Endothelial cell of umbilical vein (primary cell): ENCODE measurements at regions not wholly inside any gene's neighbourhood (a gene's known extent, or its start where the extent isn't known, plus 50 kb on each side); places are given as distances from the start of the nearest gene placed in this dataset.

ENCODE experiments used
- BruUV-seq: library from RNA; stranded (reverse); fragments of 400-500 nt; replicated peaks from 2 replicates; lab custom pipeline; 2021; lab: Mats Ljungman, UMichigan
- CTCF ChIA-PET: fragments of 300-600, 350-600 bp; sonication (Branson Sonifier 250); formaldehyde crosslinking; loops from one replicate; lab custom pipeline; 2021; ENCODE audit warnings: antibody characterized with exemption, inconsistent platforms; lab: Charles Lee
- POLR2A ChIA-PET: fragments of 300-600, 350-600 bp; sonication (Branson Sonifier 250); formaldehyde crosslinking; loops from one replicate; lab custom pipeline; 2021; ENCODE audit warnings: antibody characterized with exemption, inconsistent platforms; lab: Charles Lee
- DNase-seq: peaks from one replicate; pipeline ENCODE4 v3.0.0-alpha.2; 2011; ENCODE audit warnings: low read depth, low spot score
- FAIRE-seq: peaks from 2 replicates; lab custom pipeline; 2011; peaks lifted over from hg19 to GRCh38; lab: Jason Lieb, UNC
- H2AFZ ChIP-seq: 2 replicates; pipeline ENCODE4 v1.6.0; 2012; ENCODE audit warnings: low read depth, low read length, control low read depth, inconsistent platforms
- H3K27ac ChIP-seq: 2 replicates; pipeline ENCODE4 v1.5.1; 2011; ENCODE audit warnings: low read depth, mild to moderate bottlenecking, control low read depth, low read length, moderate library complexity; ENCODE audit not compliant: insufficient read depth
- H3K27me3 ChIP-seq, 2 experiments: 2 replicates each; pipeline versions ENCODE4 v1.6.0 to v1.6.1; 2011; ENCODE audit warnings: low read length in 2 of 2, mixed read lengths in 1 of 2; ENCODE audit not compliant: control insufficient read depth in 2 of 2, insufficient read depth in 2 of 2
- H3K36me3 ChIP-seq, 2 experiments: 2 replicates in 1 of 2; 3 replicates in 1 of 2; pipeline ENCODE4 v1.5.1; 2011; ENCODE audit warnings: low read length in 2 of 2, mild to moderate bottlenecking in 1 of 2, moderate library complexity in 1 of 2; ENCODE audit not compliant: control insufficient read depth in 2 of 2, insufficient read depth in 2 of 2; ENCODE audit errors: extremely low read depth in 1 of 2
- H3K4me1 ChIP-seq: 3 replicates; pipeline ENCODE4 v1.5.1; 2011; ENCODE audit warnings: mild to moderate bottlenecking, low read length; ENCODE audit not compliant: control insufficient read depth, insufficient read depth; ENCODE audit errors: extremely low read depth
- H3K4me2 ChIP-seq: 2 replicates; pipeline ENCODE4 v1.6.1; 2011; ENCODE audit warnings: low read length, control low read depth, mixed read lengths; ENCODE audit not compliant: insufficient read depth
- H3K4me3 ChIP-seq, 3 experiments: fragments of 200-600 bp in 1 of 3; sonication (generic), shearing (Covaris generic) in 1 of 3; replicated peaks in 1 of 3; 2 replicates each; pipeline ENCODE4 v1.5.1; 2011 to 2016; ENCODE audit warnings: control low read depth in 3 of 3, low read length in 3 of 3, mild to moderate bottlenecking in 2 of 3, inconsistent platforms in 1 of 3, low read depth in 1 of 3, moderate library complexity in 1 of 3; ENCODE audit not compliant: insufficient read depth in 1 of 3
- H3K79me2 ChIP-seq: 2 replicates; pipeline ENCODE4 v1.6.0; 2012; ENCODE audit warnings: low read length, inconsistent platforms; ENCODE audit not compliant: control insufficient read depth, insufficient read depth
- H3K9ac ChIP-seq: replicated peaks from 2 replicates; pipeline ENCODE3; 2011; ENCODE audit warnings: low read length, control low read depth; ENCODE audit not compliant: insufficient read depth; ENCODE audit errors: extremely low read depth
- H3K9me1 ChIP-seq: replicated peaks from 3 replicates; pipeline ENCODE4 v1.6.0; 2011; ENCODE audit warnings: mild to moderate bottlenecking, low read length; ENCODE audit not compliant: control insufficient read depth, insufficient read depth; ENCODE audit errors: extremely low read depth
- H3K9me3 ChIP-seq: replicated peaks from 2 replicates; pipeline ENCODE4 v1.5.1; 2012; ENCODE audit warnings: low read length, inconsistent platforms; ENCODE audit not compliant: control insufficient read depth, insufficient read depth
- H4K20me1 ChIP-seq: replicated peaks from 2 replicates; pipeline ENCODE3; 2011; ENCODE audit warnings: mild to moderate bottlenecking, low read length; ENCODE audit not compliant: control insufficient read depth, insufficient read depth; ENCODE audit errors: extremely low read depth
- CTCF ChIP-seq, 2 donors: IDR thresholded peaks; 1 replicate in 1 of 2; 2 replicates in 1 of 2; pipeline ENCODE4 v1.5.1; 2011; ENCODE audit warnings: low read length in 2 of 2, mild to moderate bottlenecking in 2 of 2, moderate library complexity in 2 of 2, control low read depth in 1 of 2, inconsistent platforms in 1 of 2, low read depth in 1 of 2; ENCODE audit not compliant: insufficient read depth in 1 of 2; ENCODE audit errors: extremely low read depth in 1 of 2
- EZH2 ChIP-seq: IDR thresholded peaks from 2 replicates; pipeline ENCODE4 v1.6.1; 2012; ENCODE audit warnings: borderline replicate concordance, low read depth, mild to moderate bottlenecking, moderate library complexity, low read length, inconsistent platforms; ENCODE audit not compliant: severe bottlenecking
- FOS ChIP-seq: IDR thresholded peaks from 2 replicates; pipeline ENCODE4 v1.6.1; 2011; ENCODE audit warnings: mild to moderate bottlenecking, low read length, moderate library complexity, borderline replicate concordance; ENCODE audit not compliant: insufficient read depth
- GATA2 ChIP-seq: IDR thresholded peaks from 2 replicates; pipeline ENCODE4 v1.7.0; 2011; ENCODE audit warnings: low read depth, mild to moderate bottlenecking, moderate library complexity, mixed read lengths, low read length; ENCODE audit not compliant: insufficient read length, insufficient read depth
- JUN ChIP-seq: IDR thresholded peaks from 2 replicates; pipeline ENCODE4 v1.6.1; 2011; ENCODE audit warnings: borderline replicate concordance, low read depth; ENCODE audit not compliant: insufficient read length, insufficient read depth
- MAX ChIP-seq: IDR thresholded peaks from 2 replicates; pipeline ENCODE4 v1.6.1; 2011; ENCODE audit not compliant: insufficient read depth, insufficient read length
- MYC ChIP-seq: IDR thresholded peaks from one replicate; pipeline ENCODE4 v1.6.1; 2011; ENCODE audit warnings: mild to moderate bottlenecking, low read depth, low read length
- POLR2A ChIP-seq: IDR thresholded peaks from 2 replicates; pipeline ENCODE4 v1.6.1; 2012; ENCODE audit warnings: low read depth, mild to moderate bottlenecking, control low read depth, low read length
- POLR2AphosphoS5 ChIP-seq: IDR thresholded peaks from 2 replicates; pipeline ENCODE4 v1.6.1; 2012; ENCODE audit warnings: low read depth, mild to moderate bottlenecking, control low read depth, low read length, moderate library complexity; ENCODE audit not compliant: insufficient read depth
- dilution Hi-C: fragments of 300-500 bp; cut with MboI; formaldehyde crosslinking; loops from one replicate; pipeline ENCODE4 v1.15.0; 2019; ENCODE audit warnings: low sequenced_read_pairs; ENCODE audit not compliant: extremely low pct_ligation_motif_present
- intact Hi-C: fragments of 100-400 bp; cut with micrococcal nuclease; formaldehyde crosslinking; loops from one replicate; pipeline ENCODE4 v1.10.0; 2022

GRCh38 chr18:78688916-78689315, 290.7 kb upstream of the SALL3 start:
- H3K27me3 ChIP-seq = no peaks in the 10 kb centered on the region
- H3K4me3 ChIP-seq = no peak overlapping the region
- FAIRE-seq = no peak
- H3K79me2 ChIP-seq = no peaks in the 10 kb centered on the region
- POLR2A ChIA-PET = no interaction called here
- intact Hi-C loops (no loop called here), dilution Hi-C loops (no loop called here)
- no peak overlapping the region for H3K4me2 ChIP-seq
- no peak overlapping the region for H3K9ac ChIP-seq
- no peaks in the 10 kb centered on the region for H3K36me3 ChIP-seq
- DNase-seq = no peak
- H3K9me3 ChIP-seq = peaks cover 2% of the 10 kb centered on the region
- no peak overlapping the region for H3K27ac ChIP-seq
- H2AFZ ChIP-seq = no peak overlapping the region
- BruUV-seq = no TSS peak
- no peaks in the 10 kb centered on the region for H3K4me1 ChIP-seq
- TF ChIP-seq CTCF (IDR thresholded peaks at IDR 0.05; ENCODE audit: extremely low read depth in 1 of 2, insufficient read depth in 1 of 2, low read depth in 1 of 2, low read length in 2 of 2) (no peak), JUN (no peak), GATA2 (no peak), FOS (no peak), POLR2AphosphoS5 (no peak), MYC (no peak), MAX (no peak), POLR2A (no peak), EZH2 (no peak)
- H3K9me1 ChIP-seq = no peaks in the 10 kb centered on the region
- H4K20me1 ChIP-seq = no peaks in the 10 kb centered on the region
- CTCF ChIA-PET = no interaction called here
